ENCODE measurements at regions not wholly inside any gene's neighbourhood (a gene's known extent, or its start where the extent isn't known, plus 50 kb on each side); places are given as distances from the start of the nearest gene placed in this dataset.
A peak's percentile ranks its signal among the peaks of the same experiment; 100 is the strongest.

GRCh38 chr2:234364661-234365060, 132.2 kb downstream of the ARL4C start:
- H3K4me1 ChIP-seq (ENCODE audit: insufficient read depth, low read length), result peaks cover 3% of the 10 kb centered on the region; the same call in 1 of the 2 replicates
- no peak overlapping the region for H3K4me3 Mint-ChIP-seq

More at GRCh38 chr2:234364661-234365060, 132.2 kb downstream of the ARL4C start:
- Histone ChIP-seq H3K56ac (ENCODE audit: insufficient read length, low read depth, low read length) (no peak overlapping the region), H2BK12ac (ENCODE audit: insufficient read length, low read depth, low read length) (no peak overlapping the region), H4K91ac (ENCODE audit: insufficient read length, low read depth, low read length) (no peak overlapping the region), H4K20me1 (ENCODE audit: control insufficient read depth, insufficient read depth, insufficient read length) (no peaks in the 10 kb centered on the region), H3T11ph (ENCODE audit: low read length) (no peak overlapping the region), H3K23ac (ENCODE audit: insufficient read length, low read depth, low read length) (no peak overlapping the region), H2BK120ac (ENCODE audit: low read depth, low read length, poor library complexity, severe bottlenecking) (no peak overlapping the region), H2BK20ac (ENCODE audit: low read depth, low read length, poor library complexity, severe bottlenecking) (no peak overlapping the region), H3K79me1 (ENCODE audit: insufficient read depth, low read depth, low read length, poor library complexity, severe bottlenecking) (no peaks in the 10 kb centered on the region), H3K18ac (ENCODE audit: insufficient read length, low read depth, low read length) (no peak overlapping the region), H2AFZ (ENCODE audit: low read length) (no peak overlapping the region), H2BK5ac (ENCODE audit: insufficient read length, low read length) (no peak overlapping the region), H3K23me2 (ENCODE audit: insufficient read length, low read depth, low read length, poor library complexity, severe bottlenecking) (no peaks in the 10 kb centered on the region), H3K9me3 (ENCODE audit: control insufficient read depth, low read depth, low read length) (no peaks in the 10 kb centered on the region), H4K8ac (replicated peaks; ENCODE audit: insufficient read length, low read depth, low read length) (no peak overlapping the region), H3K4ac (ENCODE audit: low read depth, low read length) (no peak overlapping the region), H3K27me3 (ENCODE audit: insufficient read depth, low read length) (no peaks in the 10 kb centered on the region), H4K5ac (ENCODE audit: insufficient read length, low read depth, low read length) (no peak overlapping the region), H2BK15ac (ENCODE audit: low read depth, low read length) (no peak overlapping the region), H2AK5ac (ENCODE audit: insufficient read length, low read length) (no peak overlapping the region), H3K4me2 (ENCODE audit: insufficient read depth, insufficient read length, low read length) (no peak overlapping the region), H3K14ac (ENCODE audit: insufficient read depth, low read length) (no peak overlapping the region), H3K27ac (ENCODE audit: insufficient read length, low read depth, low read length) (no peak overlapping the region), H3K9ac (ENCODE audit: extremely low read depth, insufficient read length, low read length) (no peak overlapping the region), H3K79me2 (ENCODE audit: insufficient read depth, low read length) (no peaks in the 10 kb centered on the region)
- Mint-ChIP-seq H3K4me1 (peaks cover 47 to 59% of the 10 kb centered on the region in 2 experiments), H3K27ac (peak overlapping the region in 1 of 3 experiments; percentile 60; a peak in 3 of 7 replicates), H3K9me3 (no peaks in the 10 kb centered on the region; a peak in 1 of 5 replicates), H3K27me3 (ENCODE audit: low read depth) (peaks cover 21% of the 10 kb centered on the region), H3K36me3 (ENCODE audit: insufficient read depth in 1 of 3, low read depth in 3 of 3) (no peaks in the 10 kb centered on the region)
- no peak for DNase-seq
- TF ChIP-seq CTCF (conservative IDR thresholded peaks at IDR 0.05), result no peak
- WGBS (ENCODE audit: extremely low coverage, insufficient read length, low lambda C conversion rate), result no CpG with 5 or more reads among the region's 8 CpGs

Data from H9 (cell line).